ENCODE measurements at regions not wholly inside any gene's neighbourhood (a gene's known extent, or its start where the extent isn't known, plus 50 kb on each side); places are given as distances from the start of the nearest gene placed in this dataset.
A peak's percentile ranks its signal among the peaks of the same experiment; 100 is the strongest.

DNA sequence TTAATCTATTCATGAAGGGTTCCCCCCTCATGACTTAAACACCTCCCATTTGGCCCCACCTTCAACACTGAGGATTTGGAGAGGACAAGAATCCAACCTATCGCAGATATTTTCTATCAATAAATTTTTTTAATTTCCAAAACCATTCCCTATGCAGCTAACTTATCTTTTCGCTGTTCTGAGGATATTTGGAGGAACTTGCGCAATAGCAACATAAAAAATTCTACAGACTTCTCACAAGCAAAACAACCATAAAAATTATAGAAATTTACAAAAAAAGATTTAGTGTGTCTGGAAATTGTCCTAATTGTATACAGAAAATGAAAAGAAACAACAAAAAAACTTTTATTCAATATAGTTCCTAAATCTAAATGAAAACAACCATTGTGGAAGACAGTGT is 1472.7 kb upstream of the ZEB2 start:
- Histone ChIP-seq H3K36me3 (ENCODE audit: control insufficient read depth in 3 of 3, insufficient read depth in 2 of 3, low read depth in 1 of 3, low read length in 3 of 3) (no peaks in the 10 kb centered on the region), H3K9me3 (ENCODE audit: control insufficient read depth in 2 of 2, insufficient read depth in 1 of 2, low read depth in 1 of 2, low read length in 1 of 2) (peaks cover 0 to 5% of the 10 kb centered on the region in 2 donors), H3K4me1 (ENCODE audit: control insufficient read depth in 3 of 3, insufficient read depth in 2 of 3, low read depth in 1 of 3, low read length in 2 of 3) (no peaks in the 10 kb centered on the region), H3K27ac (ENCODE audit: low read depth in 1 of 3, low read length in 2 of 3) (no peak overlapping the region), H3K27me3 (ENCODE audit: control insufficient read depth in 3 of 3, insufficient read depth in 3 of 3, low read length in 3 of 3) (no peaks in the 10 kb centered on the region), H3K4me3 (ENCODE audit: low read depth in 1 of 3, low read length in 3 of 3) (no peak overlapping the region)
- FAIRE-seq (no peak), DNase-seq (no peak)
- 91 to 97% (median 93%) methylated on average over 3 of the region's 3 CpGs for WGBS, 3 donors

DNA sequence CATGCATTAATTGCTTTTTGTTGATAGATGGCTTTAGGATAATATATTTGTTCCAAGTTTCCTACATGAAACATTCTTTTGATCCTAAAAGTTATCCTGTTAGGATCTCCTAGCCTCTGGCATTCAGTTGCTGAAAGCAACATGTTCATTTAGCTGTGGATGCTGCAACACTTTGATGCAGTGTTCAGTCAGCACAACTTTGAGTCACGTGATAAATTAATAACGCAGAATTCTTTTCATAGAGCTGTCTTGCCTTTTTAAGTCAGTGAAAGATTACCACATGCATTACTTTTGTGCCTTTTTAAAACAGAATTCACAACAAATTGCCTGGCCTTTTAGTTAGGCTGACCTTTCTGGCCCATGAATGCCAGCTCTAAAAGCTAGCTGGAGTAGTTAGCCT is 1467.9 kb upstream of the ZEB2 start:
- no peak for FAIRE-seq

DNA sequence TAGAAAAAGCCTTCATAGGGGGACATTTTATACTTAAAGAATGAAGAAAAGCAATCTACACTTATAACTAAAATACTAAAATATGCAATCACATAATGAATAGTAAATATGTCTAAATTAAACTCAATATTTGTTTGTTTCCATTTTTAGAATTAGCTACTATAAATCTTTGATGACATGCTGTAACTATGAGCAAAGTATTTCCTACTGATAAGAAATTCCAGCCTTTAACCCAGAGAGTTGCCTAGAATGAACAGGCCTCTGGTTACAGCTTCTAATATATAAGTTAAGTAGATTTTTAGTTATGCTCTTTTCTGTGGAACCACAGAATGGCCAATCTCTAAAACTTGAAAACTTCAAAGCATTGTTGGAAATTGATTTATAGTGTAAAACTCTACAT is 1465.6 kb upstream of the ZEB2 start:
- Histone ChIP-seq H3K9me3 (ENCODE audit: control insufficient read depth in 2 of 2, insufficient read depth in 1 of 2, low read depth in 1 of 2, low read length in 1 of 2) (no peaks in the 10 kb centered on the region), H3K27me3 (ENCODE audit: control insufficient read depth in 3 of 3, insufficient read depth in 3 of 3, low read length in 3 of 3) (no peaks in the 10 kb centered on the region), H3K27ac (ENCODE audit: low read depth in 1 of 3, low read length in 2 of 3) (no peak overlapping the region), H3K36me3 (ENCODE audit: control insufficient read depth in 3 of 3, insufficient read depth in 2 of 3, low read depth in 1 of 3, low read length in 3 of 3) (no peaks in the 10 kb centered on the region), H3K4me3 (ENCODE audit: low read depth in 1 of 3, low read length in 3 of 3) (no peak overlapping the region), H3K4me1 (ENCODE audit: control insufficient read depth in 3 of 3, insufficient read depth in 2 of 3, low read depth in 1 of 3, low read length in 2 of 3) (no peaks in the 10 kb centered on the region)
- DNase-seq (peak; percentile 1 to 6), FAIRE-seq (no peak)

More for the DNA sequence above, 1467.9 kb upstream of the ZEB2 start:
- Histone ChIP-seq H3K9me3 (ENCODE audit: control insufficient read depth in 2 of 2, insufficient read depth in 1 of 2, low read depth in 1 of 2, low read length in 1 of 2) (peaks cover 0 to 3% of the 10 kb centered on the region in 2 donors), H3K4me3 (ENCODE audit: low read depth in 1 of 3, low read length in 3 of 3) (no peak overlapping the region), H3K4me1 (ENCODE audit: control insufficient read depth in 3 of 3, insufficient read depth in 2 of 3, low read depth in 1 of 3, low read length in 2 of 3) (no peaks in the 10 kb centered on the region), H3K27me3 (ENCODE audit: control insufficient read depth in 3 of 3, insufficient read depth in 3 of 3, low read length in 3 of 3) (no peaks in the 10 kb centered on the region), H3K27ac (ENCODE audit: low read depth in 1 of 3, low read length in 2 of 3) (no peak overlapping the region), H3K36me3 (ENCODE audit: control insufficient read depth in 3 of 3, insufficient read depth in 2 of 3, low read depth in 1 of 3, low read length in 3 of 3) (no peaks in the 10 kb centered on the region)
- 78 to 93% (median 87%) methylated on average over 2 of the region's 2 CpGs for WGBS, 3 donors
- no peak for DNase-seq

DNA sequence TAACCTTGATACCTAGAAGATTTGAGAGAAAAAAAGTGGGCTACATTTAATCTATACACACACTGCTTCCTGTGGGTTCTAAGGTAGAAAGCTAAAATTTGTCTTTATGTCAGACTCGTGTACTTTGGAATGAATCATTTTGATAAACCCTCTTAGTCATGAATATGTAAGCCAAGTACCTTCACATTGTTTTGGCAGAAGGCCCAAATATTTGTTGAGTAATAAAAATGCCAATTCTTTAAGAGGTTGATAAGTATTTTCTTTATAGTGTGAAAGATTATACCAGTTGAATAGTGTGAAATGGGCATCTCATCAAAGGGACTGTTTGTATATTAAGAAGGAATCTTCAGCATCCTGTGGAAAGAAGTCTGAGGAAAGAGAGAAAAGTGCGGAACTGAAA is 1464.7 kb upstream of the ZEB2 start:
- WGBS, 3 donors = 36 to 57% (median 39%) methylated on average over 2 of the region's 2 CpGs
- no peak overlapping the region for H3K27ac ChIP-seq (ENCODE audit: low read depth in 1 of 3, low read length in 2 of 3)
- no peak overlapping the region for H3K4me3 ChIP-seq (ENCODE audit: low read depth in 1 of 3, low read length in 3 of 3)
- no peaks in the 10 kb centered on the region for H3K4me1 ChIP-seq (ENCODE audit: control insufficient read depth in 3 of 3, insufficient read depth in 2 of 3, low read depth in 1 of 3, low read length in 2 of 3)
- H3K36me3 ChIP-seq (ENCODE audit: control insufficient read depth in 3 of 3, insufficient read depth in 2 of 3, low read depth in 1 of 3, low read length in 3 of 3) = no peaks in the 10 kb centered on the region
- FAIRE-seq = no peak
- DNase-seq = peak in 1 of 2 donors; percentile 31
- H3K9me3 ChIP-seq (ENCODE audit: control insufficient read depth in 2 of 2, insufficient read depth in 1 of 2, low read depth in 1 of 2, low read length in 1 of 2) = no peaks in the 10 kb centered on the region
- no peaks in the 10 kb centered on the region for H3K27me3 ChIP-seq (ENCODE audit: control insufficient read depth in 3 of 3, insufficient read depth in 3 of 3, low read length in 3 of 3)

DNA sequence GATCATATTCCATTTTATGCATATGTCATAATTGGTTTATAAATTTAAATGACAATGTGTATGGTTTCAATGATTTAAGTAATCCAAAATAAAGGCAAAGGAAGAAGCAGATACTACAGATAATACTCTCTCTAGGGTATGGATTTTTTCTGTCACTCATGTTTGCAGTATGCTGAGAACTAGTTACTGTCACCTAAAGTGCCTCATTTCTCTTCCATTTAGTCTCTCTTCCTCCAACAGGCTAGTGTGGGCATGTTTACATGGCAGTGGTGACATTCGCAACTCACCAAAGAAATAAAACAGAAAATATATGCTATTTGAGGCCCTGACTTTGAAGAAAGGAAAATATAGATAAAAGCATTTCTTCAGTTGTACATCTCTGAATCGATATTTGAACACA is 1460.4 kb upstream of the ZEB2 start:
- Histone ChIP-seq H3K36me3 (ENCODE audit: control insufficient read depth in 3 of 3, insufficient read depth in 2 of 3, low read depth in 1 of 3, low read length in 3 of 3) (no peaks in the 10 kb centered on the region), H3K4me3 (ENCODE audit: low read depth in 1 of 3, low read length in 3 of 3) (no peak overlapping the region), H3K27me3 (ENCODE audit: control insufficient read depth in 3 of 3, insufficient read depth in 3 of 3, low read length in 3 of 3) (no peaks in the 10 kb centered on the region), H3K9me3 (ENCODE audit: control insufficient read depth in 2 of 2, insufficient read depth in 1 of 2, low read depth in 1 of 2, low read length in 1 of 2) (no peaks in the 10 kb centered on the region), H3K27ac (ENCODE audit: low read depth in 1 of 3, low read length in 2 of 3) (no peak overlapping the region), H3K4me1 (ENCODE audit: control insufficient read depth in 3 of 3, insufficient read depth in 2 of 3, low read depth in 1 of 3, low read length in 2 of 3) (no peaks in the 10 kb centered on the region)
- no peak for DNase-seq
- FAIRE-seq = no peak
- WGBS, 3 donors = 79 to 84% (median 83%) methylated on average over 2 of the region's 2 CpGs

DNA sequence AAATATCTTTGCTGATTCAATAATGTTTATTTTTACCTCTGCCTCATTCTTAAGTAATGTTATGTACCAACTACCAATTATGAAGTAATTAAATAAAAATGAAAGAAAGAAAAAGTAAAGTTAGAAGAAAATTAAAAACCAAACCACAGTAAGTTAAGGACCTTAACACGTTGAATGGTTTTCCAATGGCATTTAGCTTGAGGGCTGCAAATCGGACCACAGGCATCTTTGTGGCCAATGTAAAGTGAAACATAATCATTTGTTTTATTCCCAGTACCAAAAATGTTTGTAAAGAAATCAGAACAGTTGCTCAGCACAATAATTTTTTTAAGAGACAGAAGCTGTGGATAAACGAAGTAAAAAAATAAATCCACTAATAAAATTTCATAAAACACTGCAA is 1455.5 kb upstream of the ZEB2 start:
- H3K4me1 ChIP-seq (ENCODE audit: control insufficient read depth in 3 of 3, insufficient read depth in 2 of 3, low read depth in 1 of 3, low read length in 2 of 3) = no peaks in the 10 kb centered on the region
- H3K27me3 ChIP-seq (ENCODE audit: control insufficient read depth in 3 of 3, insufficient read depth in 3 of 3, low read length in 3 of 3) = no peaks in the 10 kb centered on the region
- 37 to 46% (median 42%) methylated on average over 3 of the region's 3 CpGs for WGBS, 3 donors
- DNase-seq (no peak), FAIRE-seq (no peak)
- no peak overlapping the region for H3K4me3 ChIP-seq (ENCODE audit: low read depth in 1 of 3, low read length in 3 of 3)
- no peak overlapping the region for H3K27ac ChIP-seq (ENCODE audit: low read depth in 1 of 3, low read length in 2 of 3)
- H3K36me3 ChIP-seq (ENCODE audit: control insufficient read depth in 3 of 3, insufficient read depth in 2 of 3, low read depth in 1 of 3, low read length in 3 of 3) = no peaks in the 10 kb centered on the region
- no peaks in the 10 kb centered on the region for H3K9me3 ChIP-seq (ENCODE audit: control insufficient read depth in 2 of 2, insufficient read depth in 1 of 2, low read depth in 1 of 2, low read length in 1 of 2)

DNA sequence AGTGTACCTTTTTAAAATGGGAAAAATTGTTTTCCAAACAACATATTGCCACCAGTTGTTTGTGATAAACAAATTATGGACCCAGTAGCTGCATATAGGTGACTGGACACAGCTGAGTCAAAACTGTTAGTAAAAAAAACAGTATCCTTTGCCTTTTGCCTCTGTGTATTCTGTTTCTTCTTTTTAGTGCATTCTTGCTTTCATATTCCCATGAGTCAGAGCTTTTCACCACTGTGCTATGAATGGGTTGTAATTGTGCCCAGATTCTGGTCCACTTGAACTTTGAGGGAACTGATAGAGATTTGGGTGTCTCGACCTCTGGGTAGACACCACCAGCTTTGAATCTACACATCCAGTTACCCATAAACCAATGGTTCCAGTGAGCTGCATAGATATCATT is 1441.9 kb upstream of the ZEB2 start:
- H3K9me3 ChIP-seq (ENCODE audit: control insufficient read depth in 2 of 2, insufficient read depth in 1 of 2, low read depth in 1 of 2, low read length in 1 of 2) = peaks cover 0 to 30% of the 10 kb centered on the region in 2 donors
- H3K4me3 ChIP-seq (ENCODE audit: low read depth in 1 of 3, low read length in 3 of 3) = no peak overlapping the region
- DNase-seq (no peak), FAIRE-seq (no peak)
- 54 to 72% (median 55%) methylated on average over 1 of the region's 1 CpG for WGBS, 3 donors
- no peaks in the 10 kb centered on the region for H3K4me1 ChIP-seq (ENCODE audit: control insufficient read depth in 3 of 3, insufficient read depth in 2 of 3, low read depth in 1 of 3, low read length in 2 of 3)
- no peak overlapping the region for H3K27ac ChIP-seq (ENCODE audit: low read depth in 1 of 3, low read length in 2 of 3)
- H3K27me3 ChIP-seq (ENCODE audit: control insufficient read depth in 3 of 3, insufficient read depth in 3 of 3, low read length in 3 of 3) = no peaks in the 10 kb centered on the region
- H3K36me3 ChIP-seq (ENCODE audit: control insufficient read depth in 3 of 3, insufficient read depth in 2 of 3, low read depth in 1 of 3, low read length in 3 of 3) = no peaks in the 10 kb centered on the region

DNA sequence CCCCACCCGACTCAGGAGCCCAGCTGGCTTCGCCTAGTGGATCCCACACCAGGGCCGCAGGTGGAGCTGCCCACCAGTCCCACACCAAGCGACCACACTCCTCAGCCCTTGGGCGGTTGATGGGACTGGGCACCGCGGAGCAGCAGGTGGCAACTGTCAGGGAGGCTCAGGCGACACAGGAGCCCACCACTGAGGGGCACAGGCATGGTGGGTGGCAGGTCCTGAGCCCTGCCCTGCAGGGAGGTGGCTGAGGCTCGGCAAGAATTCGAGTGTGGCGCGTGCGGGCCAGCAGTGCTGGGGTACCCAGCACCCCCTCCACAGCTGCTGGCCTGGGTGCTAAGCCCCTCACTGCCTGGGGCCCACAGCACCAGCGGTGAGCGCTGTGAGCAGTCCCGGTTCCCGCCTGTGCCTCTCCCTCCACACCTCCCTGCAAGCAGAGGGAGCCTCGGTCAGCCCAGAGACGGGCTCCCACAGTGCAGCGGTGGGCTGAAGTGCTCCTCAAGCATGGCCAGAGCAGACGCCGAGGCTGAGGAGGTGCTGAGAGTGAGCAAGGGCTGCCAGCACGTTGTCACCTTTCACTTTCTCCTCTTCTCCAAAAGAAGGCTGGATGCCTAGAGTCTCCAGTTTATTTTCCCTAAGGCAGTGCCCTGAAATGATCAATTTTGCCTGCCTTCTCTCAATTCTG is 1440.7 kb upstream of the ZEB2 start:
- FAIRE-seq (no peak), DNase-seq (no peak)

DNA sequence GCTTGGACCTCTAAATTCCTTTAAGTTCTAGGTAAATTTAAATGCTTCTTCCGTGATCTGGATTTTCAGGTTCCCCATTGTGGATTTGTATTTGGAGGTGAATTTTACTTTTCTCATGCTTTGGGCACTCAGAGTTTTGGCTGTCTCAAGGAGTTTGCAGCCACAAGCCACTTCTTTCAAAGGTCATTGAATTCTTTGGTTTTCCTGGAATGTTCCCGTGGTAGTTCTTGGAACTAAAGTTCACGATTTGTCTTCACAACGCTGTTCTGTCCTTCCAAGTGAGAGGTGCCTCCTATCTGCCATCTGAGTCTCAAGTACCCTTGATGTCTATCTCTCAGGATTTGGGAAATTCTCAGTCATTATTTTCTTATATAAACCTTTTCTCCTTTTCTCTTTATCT is 1438.7 kb upstream of the ZEB2 start:
- DNase-seq = no peak
- no peak overlapping the region for H3K27ac ChIP-seq (ENCODE audit: low read depth in 1 of 3, low read length in 2 of 3)
- no peak for FAIRE-seq
- H3K27me3 ChIP-seq (ENCODE audit: control insufficient read depth in 3 of 3, insufficient read depth in 3 of 3, low read length in 3 of 3) = no peaks in the 10 kb centered on the region
- H3K4me1 ChIP-seq (ENCODE audit: control insufficient read depth in 3 of 3, insufficient read depth in 2 of 3, low read depth in 1 of 3, low read length in 2 of 3) = no peaks in the 10 kb centered on the region
- peaks cover 0 to 34% of the 10 kb centered on the region in 2 donors for H3K9me3 ChIP-seq (ENCODE audit: control insufficient read depth in 2 of 2, insufficient read depth in 1 of 2, low read depth in 1 of 2, low read length in 1 of 2)
- WGBS, 3 donors = 86 to 96% (median 92%) methylated on average over 4 of the region's 4 CpGs
- no peaks in the 10 kb centered on the region for H3K36me3 ChIP-seq (ENCODE audit: control insufficient read depth in 3 of 3, insufficient read depth in 2 of 3, low read depth in 1 of 3, low read length in 3 of 3)
- H3K4me3 ChIP-seq (ENCODE audit: low read depth in 1 of 3, low read length in 3 of 3) = no peak overlapping the region

More for the DNA sequence above, 1440.7 kb upstream of the ZEB2 start:
- peaks cover 0 to 30% of the 10 kb centered on the region in 2 donors for H3K9me3 ChIP-seq (ENCODE audit: control insufficient read depth in 2 of 2, insufficient read depth in 1 of 2, low read depth in 1 of 2, low read length in 1 of 2)
- 87 to 94% (median 93%) methylated on average over 23 of the region's 23 CpGs for whole genome bisulfite sequencing, 3 donors
- no peaks in the 10 kb centered on the region for H3K36me3 ChIP-seq (ENCODE audit: control insufficient read depth in 3 of 3, insufficient read depth in 2 of 3, low read depth in 1 of 3, low read length in 3 of 3)
- no peaks in the 10 kb centered on the region for H3K4me1 ChIP-seq (ENCODE audit: control insufficient read depth in 3 of 3, insufficient read depth in 2 of 3, low read depth in 1 of 3, low read length in 2 of 3)
- no peak overlapping the region for H3K27ac ChIP-seq (ENCODE audit: low read depth in 1 of 3, low read length in 2 of 3)
- no peaks in the 10 kb centered on the region for H3K27me3 ChIP-seq (ENCODE audit: control insufficient read depth in 3 of 3, insufficient read depth in 3 of 3, low read length in 3 of 3)
- no peak overlapping the region for H3K4me3 ChIP-seq (ENCODE audit: low read depth in 1 of 3, low read length in 3 of 3)
